NCI-H1092 treated with DMSO at 0.1 percent for 48 hours (cell line): ENCODE measurements at regions not wholly inside any gene's neighbourhood (a gene's known extent, or its start where the extent isn't known, plus 50 kb on each side); places are given as distances from the start of the nearest gene placed in this dataset.

Source experiments
- DNase-seq: peaks from one replicate; lab custom pipeline; 2025; lab: John Stamatoyannopoulos, UW

- no peak for DNase-seq
Measured at GRCh38 chr2:13536941-13537340, 820.2 kb downstream of the TRIB2 start.

DNA sequence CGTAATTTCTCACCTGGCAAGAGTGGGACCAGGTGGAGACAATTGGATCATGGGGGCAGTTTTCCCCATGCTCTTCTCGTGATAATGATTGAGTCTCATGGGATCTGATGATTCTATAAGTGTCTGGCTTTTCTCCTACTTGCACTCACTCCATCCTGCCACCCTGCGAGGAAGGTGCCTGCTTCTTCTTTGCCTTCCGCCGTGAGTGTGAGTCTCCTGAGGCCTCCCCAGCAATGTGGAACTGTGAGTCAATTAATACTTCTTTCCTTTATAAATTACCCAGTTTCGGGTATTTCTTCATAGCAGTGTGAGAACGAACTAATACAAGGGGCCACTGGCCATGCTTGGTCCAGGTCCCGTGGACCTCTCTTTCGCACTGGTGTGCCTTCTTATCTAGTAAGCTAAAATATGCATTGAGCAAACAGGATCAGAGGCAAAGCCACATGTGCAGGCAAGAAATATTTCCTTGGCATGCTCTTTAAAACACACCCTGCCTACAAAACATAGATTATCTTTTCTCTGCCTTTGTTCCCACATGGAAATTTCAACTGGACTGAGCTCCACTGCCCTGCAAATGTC, 821.1 kb downstream of the TRIB2 start:
- no peak for DNase-seq

GRCh38 chr2:13539296-13539695, 822.6 kb downstream of the TRIB2 start:
- DNase-seq = peak; percentile 8

DNA sequence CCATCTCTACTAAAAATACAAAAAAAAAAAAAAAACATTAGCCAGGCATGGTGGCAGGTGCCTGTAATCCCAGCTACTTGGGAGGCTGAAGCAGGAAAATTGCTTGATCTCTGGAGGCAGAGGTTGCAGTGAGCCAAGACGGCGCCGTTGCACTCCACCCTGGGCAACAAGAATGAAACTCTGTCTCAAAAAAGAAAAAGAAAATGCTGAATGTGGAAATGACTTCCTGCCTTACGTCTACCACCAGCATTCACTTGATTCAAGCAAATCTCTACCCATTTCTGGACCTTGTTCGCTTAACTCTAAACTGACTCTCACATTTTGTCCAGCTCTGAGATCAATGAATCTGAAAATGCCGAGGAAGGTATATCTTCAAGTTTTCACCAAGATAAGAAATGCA, 825.3 kb downstream of the TRIB2 start:
- no peak for DNase-seq

GRCh38 chr2:13542642-13543041, 825.9 kb downstream of the TRIB2 start:
- no peak for DNase-seq

- DNase-seq = no peak
Measured at GRCh38 chr2:13543550-13543949, 826.8 kb downstream of the TRIB2 start.

DNA sequence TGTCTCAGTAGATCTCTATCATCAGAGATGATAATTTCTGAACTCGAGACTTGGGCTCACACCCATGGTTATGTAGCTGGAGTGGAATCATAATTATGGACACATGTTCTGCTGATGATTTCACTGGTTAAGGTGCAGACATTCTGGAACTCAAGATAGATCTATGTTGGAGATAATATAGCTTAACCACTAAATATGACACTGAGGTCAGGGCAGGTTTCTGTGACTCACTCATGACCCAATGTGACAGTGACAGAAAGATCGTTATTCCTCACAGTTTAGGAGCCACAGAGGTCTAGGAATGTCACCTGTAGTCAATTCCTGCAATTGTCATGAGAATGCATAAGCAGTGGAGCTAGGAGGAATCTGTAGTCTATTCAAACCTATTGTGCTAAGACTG, 828.6 kb downstream of the TRIB2 start:
- no peak for DNase-seq

GRCh38 chr2:13546131-13546530, 829.4 kb downstream of the TRIB2 start:
- no peak for DNase-seq

DNA sequence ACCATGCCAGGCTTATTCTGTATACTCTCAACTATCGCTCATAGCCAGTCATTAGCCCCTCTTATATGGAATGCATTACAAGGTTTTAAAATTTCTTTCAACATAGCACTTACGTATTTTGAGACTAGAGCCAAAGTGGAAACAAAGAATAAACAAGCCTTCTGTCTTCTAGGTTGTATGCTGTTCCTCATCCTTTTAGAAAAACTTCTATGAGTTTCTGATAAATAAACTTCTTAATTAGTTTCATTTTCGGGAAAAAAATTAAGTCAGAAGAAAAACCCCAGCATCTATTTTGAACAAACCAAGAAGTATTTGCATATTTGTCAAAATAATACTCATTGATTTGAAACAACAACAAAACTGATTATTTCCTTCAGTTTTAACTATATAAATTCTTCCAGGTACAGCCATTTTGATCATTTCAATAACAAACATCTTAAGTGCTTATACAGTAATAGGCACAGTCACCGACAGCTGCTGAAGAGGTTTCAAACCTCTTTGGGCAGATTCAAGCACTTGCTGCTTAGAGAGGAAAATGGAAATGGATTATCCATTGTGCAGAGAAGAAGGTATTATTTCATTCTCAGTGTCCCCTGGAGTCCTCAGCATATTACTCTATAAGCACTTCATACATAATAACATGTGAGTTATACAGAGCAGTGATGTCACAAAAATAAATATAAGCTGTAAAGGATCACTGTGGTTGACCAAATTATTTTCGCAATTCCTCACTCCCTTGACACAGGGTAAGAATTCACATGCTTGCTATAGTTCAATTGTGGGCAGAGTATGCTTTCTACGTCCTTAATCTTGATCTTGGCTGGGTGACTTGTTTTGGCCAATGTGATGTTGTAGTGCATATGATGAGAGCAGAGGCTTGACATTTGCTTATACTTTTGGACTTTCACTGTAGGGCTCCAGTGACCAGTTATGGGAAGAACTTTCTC, 833.8 kb downstream of the TRIB2 start:
- DNase-seq = peak; percentile 40

DNA sequence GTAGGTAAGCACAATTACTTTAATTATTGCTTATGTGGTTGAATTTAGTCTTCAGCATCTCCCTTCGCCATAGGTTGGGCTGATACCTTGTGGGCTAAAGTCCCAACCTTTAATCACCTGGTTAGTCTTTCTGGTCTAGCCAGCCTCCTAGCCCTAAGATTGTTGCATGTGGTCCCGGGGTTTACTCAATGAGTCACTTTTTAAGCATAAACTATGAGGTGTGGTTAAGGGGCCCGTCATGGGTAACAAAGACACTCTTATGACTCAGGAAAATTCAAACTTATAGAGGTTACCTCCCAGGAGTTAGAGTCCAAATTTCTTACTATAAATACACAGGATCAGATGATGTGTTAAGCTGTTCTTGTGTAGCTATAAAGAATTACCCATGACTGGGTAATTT, 841.6 kb downstream of the TRIB2 start:
- DNase-seq = no peak

DNA sequence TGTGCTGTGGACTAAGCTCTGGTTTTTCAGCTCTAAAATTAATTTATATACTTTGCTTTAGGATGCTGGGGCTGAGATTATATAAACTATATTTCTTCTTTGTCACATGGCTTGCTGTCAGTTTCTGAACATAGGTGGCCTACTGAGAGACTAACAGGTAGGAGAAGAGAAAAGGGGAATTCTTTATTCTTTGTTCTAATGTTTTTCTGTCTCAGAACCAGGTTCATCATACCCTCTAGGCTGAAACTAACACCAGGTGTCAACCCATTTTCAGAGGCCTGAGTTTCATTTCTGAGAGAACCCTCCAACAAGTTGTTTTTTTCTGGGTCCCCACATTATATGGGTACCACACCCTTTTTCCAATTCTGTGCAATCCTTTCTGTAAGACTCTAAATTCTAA, 843.6 kb downstream of the TRIB2 start:
- DNase-seq = no peak

DNA sequence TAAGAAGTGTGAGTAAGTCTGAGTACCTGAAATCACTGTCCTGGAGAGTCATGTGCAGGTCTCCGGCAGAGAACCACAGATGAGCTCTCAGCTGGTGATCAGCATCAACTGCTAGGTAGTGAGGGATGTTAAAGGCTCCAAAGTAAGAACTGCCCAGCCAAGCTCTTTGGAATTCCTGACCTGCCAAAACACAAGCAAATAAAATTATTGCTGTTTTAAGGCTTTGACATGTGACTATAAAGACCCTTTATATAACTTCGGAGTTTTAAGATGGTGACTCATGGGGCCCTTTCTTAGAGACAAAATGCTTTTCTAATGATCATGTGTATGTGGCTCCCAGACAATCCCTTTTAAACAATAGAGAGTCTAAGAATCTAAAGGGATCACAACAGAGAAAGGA, 855.7 kb downstream of the TRIB2 start:
- no peak for DNase-seq

- DNase-seq = no peak
Measured at GRCh38 chr2:13574831-13575230, 858.1 kb downstream of the TRIB2 start.

DNA sequence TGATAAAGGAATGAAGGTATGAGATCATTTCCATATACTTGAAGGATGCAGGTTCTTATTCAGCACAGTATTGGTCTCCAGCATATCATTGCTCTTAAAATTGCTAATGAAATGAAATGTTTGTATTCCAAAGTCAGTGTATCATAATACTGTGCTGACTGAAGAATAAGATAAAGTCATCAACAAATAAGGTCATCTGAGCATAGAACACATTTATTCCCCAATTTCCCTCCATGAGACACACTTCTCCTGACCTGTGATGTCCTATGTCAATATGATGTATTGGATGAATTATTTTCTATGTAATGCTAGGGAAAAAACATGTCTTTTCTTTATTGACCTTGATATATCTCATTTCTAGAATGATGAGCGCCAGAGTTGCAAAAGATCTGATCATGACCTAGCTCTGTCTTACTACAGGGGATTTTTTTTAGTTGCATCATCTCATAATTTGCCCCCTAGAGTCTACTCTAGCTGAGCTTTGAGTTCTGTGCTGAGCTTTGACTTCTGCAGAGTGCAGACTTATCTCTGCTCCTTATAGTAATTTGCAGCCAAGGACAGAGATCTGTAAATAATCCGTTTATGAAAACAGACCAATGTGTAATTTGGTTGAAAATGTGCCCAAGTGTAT, 859.8 kb downstream of the TRIB2 start:
- DNase-seq = no peak

DNA sequence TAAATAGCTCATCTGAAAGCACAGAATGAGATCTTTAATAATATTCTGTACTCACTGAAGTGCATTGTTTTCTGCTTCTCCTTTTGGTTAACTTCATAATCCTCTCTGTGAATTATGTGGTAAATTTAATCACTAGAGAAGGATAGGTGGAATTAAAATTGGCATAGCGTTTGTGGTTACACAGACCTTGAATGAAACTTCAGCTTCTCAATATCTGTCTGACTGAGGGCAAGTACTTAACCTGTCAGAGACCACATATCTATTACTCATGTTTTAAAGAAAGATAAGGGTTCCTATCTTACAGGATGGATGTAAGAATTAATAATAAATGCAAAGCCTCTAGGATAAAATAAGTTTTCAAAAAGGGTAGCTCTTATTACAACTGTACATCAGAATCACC, 861.8 kb downstream of the TRIB2 start:
- DNase-seq = no peak

DNA sequence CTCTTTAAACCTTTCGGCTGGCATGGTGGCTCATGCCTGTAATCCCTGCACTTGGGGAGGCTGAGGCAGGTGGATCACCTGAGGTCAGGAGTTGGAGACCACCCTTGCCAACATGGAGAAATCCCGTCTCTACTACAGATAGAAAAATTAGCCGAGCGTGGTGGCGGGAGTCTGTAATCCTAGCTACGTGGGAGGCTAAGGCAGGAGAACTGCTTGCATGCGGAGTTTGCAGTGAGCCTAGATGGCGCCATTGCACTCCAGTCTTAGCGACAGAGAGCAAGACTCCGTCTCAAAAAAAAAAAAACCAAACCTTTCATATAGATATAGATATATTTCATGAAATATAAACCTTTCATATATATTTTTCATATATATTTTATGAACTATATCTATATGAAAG, 864.7 kb downstream of the TRIB2 start:
- no peak for DNase-seq

DNA sequence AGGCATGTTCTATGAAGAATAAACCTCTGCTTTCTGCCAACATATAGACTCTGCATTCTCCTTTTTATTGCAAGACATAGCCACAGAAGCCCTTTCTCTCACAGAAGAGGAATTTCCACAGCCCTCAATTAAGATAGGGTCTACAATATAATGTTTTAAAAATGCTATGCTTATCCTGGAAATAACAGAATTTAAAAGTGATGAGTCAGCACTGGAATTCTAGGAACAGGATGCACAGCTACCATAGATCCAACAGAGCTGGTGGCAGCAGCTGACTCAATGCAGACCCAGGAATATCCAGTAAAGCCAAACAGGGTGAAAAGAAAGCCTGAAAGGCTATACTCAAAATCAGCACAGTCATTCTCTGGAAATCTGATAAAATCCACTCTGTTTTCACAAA, 866.9 kb downstream of the TRIB2 start:
- DNase-seq = no peak

- no peak for DNase-seq
Measured at GRCh38 chr2:13584020-13584419, 867.3 kb downstream of the TRIB2 start.

GRCh38 chr2:13585732-13586131, 869.0 kb downstream of the TRIB2 start:
- no peak for DNase-seq

DNA sequence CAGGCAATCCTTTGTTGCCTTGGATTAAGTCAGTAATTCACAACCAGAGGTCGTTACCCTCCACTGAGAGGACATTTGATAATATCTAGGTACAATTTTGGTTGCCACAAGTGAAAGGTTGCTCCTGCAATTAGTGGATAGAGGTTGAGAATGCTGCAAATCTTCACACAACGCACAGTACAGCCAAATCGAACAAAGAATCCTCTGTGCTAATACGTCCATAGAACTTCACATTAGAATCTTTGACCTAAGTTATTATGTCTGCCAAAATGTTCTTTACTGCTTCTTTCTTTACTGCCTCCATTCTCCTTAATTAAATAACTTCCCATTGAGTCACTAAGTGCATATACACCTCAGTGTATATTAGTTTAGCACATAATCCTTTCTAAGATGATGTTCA, 879.5 kb downstream of the TRIB2 start:
- no peak for DNase-seq

GRCh38 chr2:13597176-13597575, 880.4 kb downstream of the TRIB2 start:
- no peak for DNase-seq

- DNase-seq = no peak
Measured at GRCh38 chr2:13601506-13601905, 884.8 kb downstream of the TRIB2 start.

- DNase-seq = no peak
Measured at GRCh38 chr2:13604951-13605661, 888.4 kb downstream of the TRIB2 start.
